OCI-LY3 (cell line): ENCODE measurements at regions not wholly inside any gene's neighbourhood (a gene's known extent, or its start where the extent isn't known, plus 50 kb on each side); places are given as distances from the start of the nearest gene placed in this dataset.
"Not testable (repeated sequence)": the region's sequence is repeated elsewhere in the genome, so short reads cannot be mapped to it uniquely, and the experiment has no call there.

ENCODE experiments used
- CTCF ChIP-seq: fragments of 200-600, 300-600 bp; sonication (generic); IDR thresholded peaks from 2 replicates; pipeline ENCODE4 v1.5.1; 2014; ENCODE audit warnings: antibody characterized with exemption, low read length, low read depth
- EZH2phosphoT487 ChIP-seq: fragments of 200-600 bp; shearing (Covaris generic); IDR thresholded peaks from 2 replicates; pipeline ENCODE4 v1.6.1; 2018; ENCODE audit warnings: antibody characterized with exemption, mixed run types, low read depth

- not testable (repeated sequence) for TF ChIP-seq CTCF, EZH2phosphoT487
Measured at GRCh38 chr15:85204481-85204880, 175.9 kb upstream of the AKAP13 start.
